ENCODE measurements at regions not wholly inside any gene's neighbourhood (a gene's known extent, or its start where the extent isn't known, plus 50 kb on each side); places are given as distances from the start of the nearest gene placed in this dataset.

- H3K4me3 Mint-ChIP-seq = no peak overlapping the region
- peaks cover 20% of the 10 kb centered on the region for H3K36me3 Mint-ChIP-seq (ENCODE audit: low read depth)
- peaks cover 29% of the 10 kb centered on the region for H3K9me3 Mint-ChIP-seq
- H3K4me1 Mint-ChIP-seq (ENCODE audit: low read depth) = peaks cover 86% of the 10 kb centered on the region
- H3K27ac Mint-ChIP-seq = peak overlapping the region; percentile 41
- no peaks in the 10 kb centered on the region for H3K27me3 Mint-ChIP-seq
These were observed 440.4 kb downstream of the FGF9 start for GRCh38 chr13:22111152-22111783.

GRCh38 chr13:22111961-22112360 lies 441.1 kb downstream of the FGF9 start:
- H3K27ac Mint-ChIP-seq = no peak overlapping the region

GRCh38 chr13:22112956-22113745 lies 442.3 kb downstream of the FGF9 start:
- no peak overlapping the region for H3K4me3 Mint-ChIP-seq
- peaks cover 23% of the 10 kb centered on the region for H3K9me3 Mint-ChIP-seq
- peaks cover 20% of the 10 kb centered on the region for H3K36me3 Mint-ChIP-seq (ENCODE audit: low read depth)
- peaks cover 83% of the 10 kb centered on the region for H3K4me1 Mint-ChIP-seq (ENCODE audit: low read depth)
- H3K27me3 Mint-ChIP-seq = no peaks in the 10 kb centered on the region
- H3K27ac Mint-ChIP-seq = peak overlapping the region; percentile 87

More at GRCh38 chr13:22111961-22112360, 441.1 kb downstream of the FGF9 start:
- no peaks in the 10 kb centered on the region for H3K27me3 Mint-ChIP-seq
- H3K36me3 Mint-ChIP-seq (ENCODE audit: low read depth) = peaks cover 20% of the 10 kb centered on the region
- peaks cover 88% of the 10 kb centered on the region for H3K4me1 Mint-ChIP-seq (ENCODE audit: low read depth)
- H3K9me3 Mint-ChIP-seq = peaks cover 24% of the 10 kb centered on the region
- no peak overlapping the region for H3K4me3 Mint-ChIP-seq

GRCh38 chr13:22114630-22115311 lies 443.9 kb downstream of the FGF9 start:
- peaks cover 20% of the 10 kb centered on the region for H3K36me3 Mint-ChIP-seq (ENCODE audit: low read depth)
- peak overlapping the region; percentile 21 for H3K4me3 Mint-ChIP-seq
- peaks cover 79% of the 10 kb centered on the region for H3K4me1 Mint-ChIP-seq (ENCODE audit: low read depth)
- H3K27ac Mint-ChIP-seq = peak overlapping the region; percentile 87
- H3K9me3 Mint-ChIP-seq = peaks cover 23% of the 10 kb centered on the region
- H3K27me3 Mint-ChIP-seq = no peaks in the 10 kb centered on the region

- Mint-ChIP-seq H3K4me3 (no peak overlapping the region), H3K9me3 (peaks cover 18% of the 10 kb centered on the region), H3K4me1 (ENCODE audit: low read depth) (peaks cover 63% of the 10 kb centered on the region), H3K36me3 (ENCODE audit: low read depth) (peaks cover 14% of the 10 kb centered on the region), H3K27ac (no peak overlapping the region), H3K27me3 (no peaks in the 10 kb centered on the region)
These were observed 447.3 kb downstream of the FGF9 start for GRCh38 chr13:22118158-22118557.

GRCh38 chr13:22120646-22121045 lies 449.8 kb downstream of the FGF9 start:
- Mint-ChIP-seq H3K4me1 (ENCODE audit: low read depth) (peaks cover 55% of the 10 kb centered on the region), H3K4me3 (no peak overlapping the region), H3K27ac (peak overlapping the region; percentile 50), H3K9me3 (peaks cover 6% of the 10 kb centered on the region), H3K36me3 (ENCODE audit: low read depth) (peaks cover under 1% of the 10 kb centered on the region), H3K27me3 (no peaks in the 10 kb centered on the region)

- Mint-ChIP-seq H3K9me3 (peaks cover 4% of the 10 kb centered on the region), H3K4me1 (ENCODE audit: low read depth) (peaks cover 55% of the 10 kb centered on the region), H3K27ac (peak overlapping the region; percentile 24), H3K36me3 (ENCODE audit: low read depth) (no peaks in the 10 kb centered on the region), H3K27me3 (no peaks in the 10 kb centered on the region), H3K4me3 (no peak overlapping the region)
These were observed 450.4 kb downstream of the FGF9 start for GRCh38 chr13:22121146-22121739.

- peak overlapping the region; percentile 6 for H3K4me3 Mint-ChIP-seq
- H3K9me3 Mint-ChIP-seq = peaks cover 11% of the 10 kb centered on the region
- peaks cover 9% of the 10 kb centered on the region for H3K36me3 Mint-ChIP-seq (ENCODE audit: low read depth)
- no peaks in the 10 kb centered on the region for H3K27me3 Mint-ChIP-seq
- peaks cover 62% of the 10 kb centered on the region for H3K4me1 Mint-ChIP-seq (ENCODE audit: low read depth)
- H3K27ac Mint-ChIP-seq = peak overlapping the region; percentile 33
These were observed 455.7 kb downstream of the FGF9 start for GRCh38 chr13:22126433-22127021.

- Mint-ChIP-seq H3K4me1 (ENCODE audit: low read depth) (peaks cover 60% of the 10 kb centered on the region), H3K27ac (peak overlapping the region; percentile 33), H3K9me3 (peaks cover 11% of the 10 kb centered on the region), H3K27me3 (no peaks in the 10 kb centered on the region), H3K4me3 (peak overlapping the region; percentile 5), H3K36me3 (ENCODE audit: low read depth) (peaks cover 9% of the 10 kb centered on the region)
These were observed 456.6 kb downstream of the FGF9 start for GRCh38 chr13:22127277-22128164.

- Mint-ChIP-seq H3K4me1 (ENCODE audit: low read depth) (peaks cover 60% of the 10 kb centered on the region), H3K27ac (no peak overlapping the region), H3K9me3 (peaks cover 7% of the 10 kb centered on the region), H3K4me3 (no peak overlapping the region), H3K36me3 (ENCODE audit: low read depth) (peaks cover 9% of the 10 kb centered on the region), H3K27me3 (no peaks in the 10 kb centered on the region)
These were observed 457.9 kb downstream of the FGF9 start for GRCh38 chr13:22128441-22129408.

GRCh38 chr13:22130254-22130653 lies 459.4 kb downstream of the FGF9 start:
- Mint-ChIP-seq H3K27ac (no peak overlapping the region), H3K4me1 (ENCODE audit: low read depth) (peaks cover 48% of the 10 kb centered on the region), H3K4me3 (no peak overlapping the region), H3K9me3 (peaks cover 7% of the 10 kb centered on the region), H3K27me3 (no peaks in the 10 kb centered on the region), H3K36me3 (ENCODE audit: low read depth) (peaks cover 9% of the 10 kb centered on the region)

- Mint-ChIP-seq H3K27me3 (no peaks in the 10 kb centered on the region), H3K4me3 (no peak overlapping the region), H3K36me3 (ENCODE audit: low read depth) (no peaks in the 10 kb centered on the region), H3K4me1 (ENCODE audit: low read depth) (peaks cover 26% of the 10 kb centered on the region), H3K27ac (no peak overlapping the region), H3K9me3 (no peaks in the 10 kb centered on the region)
These were observed 463.4 kb downstream of the FGF9 start for GRCh38 chr13:22134261-22134660.

GRCh38 chr13:22135446-22135845 lies 464.6 kb downstream of the FGF9 start:
- Mint-ChIP-seq H3K9me3 (no peaks in the 10 kb centered on the region), H3K27ac (no peak overlapping the region), H3K36me3 (ENCODE audit: low read depth) (no peaks in the 10 kb centered on the region), H3K4me1 (ENCODE audit: low read depth) (peaks cover 28% of the 10 kb centered on the region), H3K4me3 (no peak overlapping the region), H3K27me3 (no peaks in the 10 kb centered on the region)
